HG02852 (cell line): ENCODE measurements at regions not wholly inside any gene's neighbourhood (a gene's known extent, or its start where the extent isn't known, plus 50 kb on each side); places are given as distances from the start of the nearest gene placed in this dataset.

Source experiments
- ATAC-seq: cut with Tn5 transposase; IDR thresholded peaks from one replicate; pipeline ENCODE4 v1.9.1; 2021; ENCODE audit warnings: mild to moderate bottlenecking, moderate library complexity; ENCODE audit not compliant: unreplicated experiment

GRCh38 chr6:47118611-47119010 is 76.5 kb upstream of the ADGRF1 start:
- ATAC-seq: no peak

DNA sequence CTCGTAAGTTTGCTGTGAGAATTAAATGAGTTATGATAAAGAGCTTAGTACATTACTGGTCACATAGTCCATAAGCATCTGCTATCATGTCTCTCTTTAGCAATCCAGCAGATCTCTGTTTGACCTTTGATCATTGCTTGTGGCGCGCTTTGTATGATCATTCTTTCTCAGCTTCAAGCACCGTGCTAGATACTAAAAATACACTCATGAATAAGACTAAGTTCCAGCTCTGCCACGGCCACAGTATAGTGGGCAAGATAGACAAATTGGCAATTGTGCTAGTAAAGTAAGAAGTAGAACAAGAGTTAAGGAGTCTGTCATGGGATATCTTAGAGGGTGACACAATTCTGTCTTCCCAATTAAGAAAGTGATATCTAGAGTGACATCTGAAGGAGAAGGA is 75.2 kb upstream of the ADGRF1 start:
- ATAC-seq: no peak

- ATAC-seq: no peak
Observed at GRCh38 chr6:47116606-47117005, 74.5 kb upstream of the ADGRF1 start.

GRCh38 chr6:47116086-47116485 is 74.0 kb upstream of the ADGRF1 start:
- no peak for ATAC-seq

GRCh38 chr6:47114460-47114859 is 72.3 kb upstream of the ADGRF1 start:
- ATAC-seq: no peak

GRCh38 chr6:47112317-47112716 is 70.2 kb upstream of the ADGRF1 start:
- ATAC-seq: no peak

DNA sequence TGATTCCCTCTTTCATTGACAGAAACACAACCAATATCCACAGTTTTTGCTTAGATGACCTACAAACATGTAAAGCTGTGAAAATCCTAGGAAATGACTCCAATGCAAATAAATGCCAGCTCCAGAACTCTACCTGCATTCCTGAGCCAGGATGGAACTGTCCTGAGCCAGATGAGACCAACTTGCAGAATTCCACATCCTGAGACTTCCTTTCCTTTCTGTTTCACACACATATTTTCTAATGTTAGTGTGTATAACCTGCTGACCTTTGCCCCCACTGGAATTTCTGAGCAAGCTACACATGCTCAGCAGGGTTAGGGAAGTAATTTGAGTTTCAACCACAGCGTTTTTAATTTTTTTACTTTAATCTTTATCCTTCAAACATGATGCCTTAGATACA is 69.6 kb upstream of the ADGRF1 start:
- ATAC-seq: no peak

DNA sequence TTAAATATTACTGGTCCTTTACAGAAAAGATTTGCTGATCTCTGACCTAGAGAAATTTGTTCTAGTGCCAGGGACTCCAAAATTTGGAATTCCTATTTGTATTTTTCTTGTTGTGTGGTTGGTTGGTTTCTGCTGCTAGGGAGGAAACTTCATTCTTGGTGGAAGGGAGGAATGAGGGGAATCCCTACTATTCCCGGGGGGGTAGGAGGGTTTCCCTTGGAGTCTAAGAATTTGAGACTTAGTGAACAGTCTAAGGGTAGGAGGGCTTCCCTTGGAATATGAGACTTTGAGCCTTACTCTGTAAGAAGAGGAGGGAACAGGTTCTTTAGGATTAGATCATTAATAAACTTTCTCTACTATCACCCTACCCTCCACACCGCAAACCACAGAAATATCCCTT is 67.1 kb upstream of the ADGRF1 start:
- no peak for ATAC-seq

GRCh38 chr6:47106721-47107197 is 64.6 kb upstream of the ADGRF1 start:
- ATAC-seq: no peak

- no peak for ATAC-seq
Observed at GRCh38 chr6:47106216-47106615, 64.1 kb upstream of the ADGRF1 start.

DNA sequence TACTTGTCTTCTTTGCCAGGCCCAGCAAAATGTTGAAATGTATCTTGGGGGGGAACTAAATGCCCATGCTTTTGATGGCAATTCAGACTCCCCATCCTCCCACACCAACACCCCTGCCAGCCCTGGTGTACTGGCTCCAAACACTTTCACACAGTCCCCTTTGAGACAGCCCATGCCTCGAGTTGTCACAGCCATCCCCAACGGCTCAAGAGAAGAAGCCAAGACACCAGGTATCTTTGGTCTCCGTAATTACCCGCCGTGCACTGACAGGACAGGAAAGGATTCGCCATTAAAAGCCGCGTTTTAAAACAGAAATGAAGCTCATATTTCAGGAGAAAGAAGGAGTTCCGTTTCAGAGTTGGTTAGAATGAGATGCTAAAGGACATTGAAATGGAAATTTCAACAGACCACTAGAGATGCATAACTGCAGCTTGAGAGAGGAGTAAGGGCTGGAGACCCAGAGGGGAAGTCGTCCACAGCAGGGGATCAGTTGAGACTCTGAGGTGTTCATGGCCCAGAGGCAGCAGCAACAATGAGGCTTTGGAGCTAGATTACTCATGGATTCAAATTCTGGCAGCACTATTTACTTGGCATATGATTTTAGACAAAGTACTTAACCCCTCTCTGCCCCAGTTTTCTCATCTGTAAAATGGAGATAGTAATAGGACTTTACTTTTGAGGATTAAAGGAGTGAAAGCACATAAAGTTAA is 63.5 kb upstream of the ADGRF1 start:
- ATAC-seq: no peak

DNA sequence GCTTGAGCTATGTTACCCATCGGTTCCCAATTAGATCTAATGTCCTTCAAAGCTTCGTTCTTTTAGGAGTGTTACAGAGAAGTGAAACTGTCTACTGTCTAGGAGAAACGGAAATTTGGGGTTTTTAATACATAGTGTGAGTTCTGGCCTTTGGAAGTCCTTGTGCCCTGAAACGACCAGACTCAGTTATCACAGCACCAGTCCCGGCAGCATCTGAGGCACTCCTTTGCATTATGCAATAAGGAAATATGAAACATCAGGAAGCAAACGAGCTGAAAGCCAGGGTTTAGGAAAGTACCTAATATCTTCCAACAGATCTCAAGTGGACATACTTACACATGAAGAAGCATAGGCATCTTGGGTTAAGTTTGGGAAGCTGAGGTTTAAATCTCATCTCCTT is 61.8 kb upstream of the ADGRF1 start:
- ATAC-seq: no peak

- no peak for ATAC-seq
Observed at GRCh38 chr6:47102331-47102730, 60.2 kb upstream of the ADGRF1 start.

DNA sequence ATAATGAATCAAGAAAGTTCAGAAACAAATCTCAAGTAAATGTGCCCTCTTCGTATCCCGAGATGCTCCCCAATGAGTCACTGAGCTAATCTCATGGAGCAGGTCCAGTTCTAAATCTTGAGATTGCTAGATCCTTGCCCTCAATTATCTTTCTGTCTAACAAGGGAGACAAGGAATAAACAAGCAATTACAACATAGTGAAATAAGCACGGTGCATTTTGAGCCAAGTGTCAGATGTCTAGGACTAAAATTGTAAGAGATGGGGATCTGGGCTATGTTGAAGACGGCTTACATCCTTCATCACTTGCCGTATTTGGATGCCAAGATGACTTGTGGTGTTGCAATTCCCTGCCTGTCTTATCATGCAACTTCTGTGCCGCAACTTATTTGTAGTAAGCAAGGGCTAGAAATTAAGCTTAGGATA is 56.5 kb upstream of the ADGRF1 start:
- no peak for ATAC-seq

DNA sequence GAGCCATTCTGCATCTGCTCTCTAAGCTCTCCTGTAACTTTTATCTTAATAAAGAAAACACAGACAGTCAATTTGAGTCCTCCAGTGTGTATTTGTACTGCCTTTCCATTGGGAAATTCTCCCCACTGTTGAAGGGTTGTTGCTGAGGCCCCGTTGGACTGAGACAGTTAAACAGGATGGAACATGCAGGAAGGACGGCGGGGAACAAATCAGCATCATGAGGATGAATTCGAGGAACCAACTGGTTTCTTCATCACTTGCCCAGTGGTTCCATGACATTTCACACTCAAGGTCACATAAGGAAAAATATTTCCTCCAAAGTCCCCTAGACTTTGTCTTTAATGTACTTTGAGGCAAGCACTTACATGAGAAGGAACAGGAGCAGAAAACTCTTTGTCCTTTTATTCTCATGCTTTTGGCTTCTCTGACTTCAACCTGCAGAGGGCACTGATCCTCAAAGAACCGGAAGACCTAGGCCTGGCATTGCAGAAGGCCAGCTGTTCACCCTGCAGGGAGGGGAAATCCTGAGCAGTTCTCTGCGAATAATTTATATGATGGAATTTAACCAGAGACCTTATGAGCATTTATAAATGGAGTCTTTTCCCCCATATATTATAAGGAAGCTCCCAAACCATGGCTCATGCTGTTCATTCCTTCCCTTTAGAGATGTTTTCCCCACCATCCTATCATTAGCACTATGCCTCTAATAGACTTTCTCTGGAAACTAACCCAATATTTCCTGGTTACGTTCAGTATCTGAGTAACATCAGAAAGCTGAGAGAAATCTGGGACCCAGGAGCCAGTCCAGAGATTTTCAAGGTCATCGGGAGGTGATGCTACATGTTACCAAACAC is 55.2 kb upstream of the ADGRF1 start:
- peak; percentile 96 for ATAC-seq

DNA sequence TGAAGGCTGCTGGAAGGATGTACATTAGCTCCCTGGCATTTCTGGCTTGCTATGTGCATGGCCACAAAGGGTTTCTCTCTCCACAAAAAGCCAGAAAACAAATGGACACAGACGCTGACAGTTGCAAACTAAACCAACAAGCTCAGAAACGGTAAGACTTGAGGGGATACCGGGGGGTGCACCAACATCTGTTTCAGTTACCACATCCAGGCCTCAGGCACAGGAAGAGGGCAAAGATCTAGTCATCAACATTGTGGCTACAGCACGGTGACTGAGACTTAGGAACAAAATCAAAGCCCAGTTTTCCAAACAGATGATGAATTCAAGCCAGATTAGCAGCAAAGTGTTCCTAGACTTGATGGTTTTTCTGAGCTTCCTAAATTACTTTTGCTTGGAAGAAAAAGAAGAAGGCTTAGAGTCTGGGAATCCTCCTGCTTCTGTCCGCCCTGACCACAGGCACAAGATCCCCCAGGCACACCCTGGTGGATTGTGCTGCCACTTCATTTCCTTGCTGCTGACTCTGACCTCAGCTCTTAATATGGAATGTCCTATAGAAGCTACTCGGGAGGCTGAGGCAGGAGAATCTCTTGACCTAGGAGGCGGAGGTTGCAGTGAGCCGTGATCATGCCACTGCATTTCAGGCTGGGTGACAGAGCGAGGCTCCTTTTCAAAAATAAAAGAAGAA is 54.2 kb upstream of the ADGRF1 start:
- no peak for ATAC-seq

- ATAC-seq: no peak
Observed at GRCh38 chr6:47094241-47094925, 52.3 kb upstream of the ADGRF1 start.

DNA sequence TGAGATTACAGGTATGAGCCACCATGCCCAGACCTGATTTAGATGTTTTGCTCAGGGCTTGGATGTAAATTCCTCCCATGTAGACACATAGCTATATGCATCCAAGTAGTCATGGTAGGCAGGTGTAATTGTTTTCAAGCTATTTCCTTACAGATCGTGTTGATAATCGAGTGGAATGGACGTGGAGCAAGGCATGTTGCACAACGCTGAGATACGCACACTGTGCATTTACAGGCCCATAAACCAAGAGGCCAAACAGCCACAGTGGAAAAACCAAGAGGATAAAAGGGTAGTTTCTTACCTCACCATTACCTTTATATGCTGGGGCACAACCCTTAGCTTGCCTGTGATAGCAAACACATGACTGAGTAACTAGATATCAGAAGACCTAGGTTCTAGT is 51.0 kb upstream of the ADGRF1 start:
- ATAC-seq: no peak

GRCh38 chr6:47091886-47092668 is 49.9 kb upstream of the ADGRF1 start:
- no peak for ATAC-seq
